ENCODE measurements at regions not wholly inside any gene's neighbourhood (a gene's known extent, or its start where the extent isn't known, plus 50 kb on each side); places are given as distances from the start of the nearest gene placed in this dataset.

- Histone ChIP-seq H4K91ac (ENCODE audit: low read length) (no peak overlapping the region), H2BK120ac (ENCODE audit: low read depth, low read length) (no peak overlapping the region), H3K4me3 (ENCODE audit: insufficient read depth in 1 of 2, low read depth in 1 of 2, low read length in 2 of 2) (peak overlapping the region in 1 of 2 experiments; percentile 52), H2BK15ac (ENCODE audit: low read depth, poor library complexity, severe bottlenecking) (no peak overlapping the region), H3K4me2 (ENCODE audit: low read length, poor library complexity, severe bottlenecking) (peak overlapping the region; percentile 50), H2BK5ac (ENCODE audit: low read depth, low read length, poor library complexity, severe bottlenecking) (no peak overlapping the region), H4K8ac (ENCODE audit: low read length) (no peak overlapping the region), H3K4ac (ENCODE audit: low read depth in 1 of 2, low read length in 2 of 2) (no peak overlapping the region), H3K14ac (ENCODE audit: low read length in 2 of 2) (no peak overlapping the region), H3K27me3 (ENCODE audit: control insufficient read depth in 1 of 2, insufficient read depth in 1 of 2, low read length in 2 of 2) (no peaks in the 10 kb centered on the region), H3K79me1 (replicated peaks; ENCODE audit: low read length, poor library complexity, severe bottlenecking) (no peaks in the 10 kb centered on the region), H3K9me3 (ENCODE audit: control insufficient read depth, low read length) (peaks cover 6% of the 10 kb centered on the region), H3K36me3 (ENCODE audit: control insufficient read depth in 1 of 2, insufficient read depth in 2 of 2, low read depth in 1 of 2, low read length in 2 of 2) (no peaks in the 10 kb centered on the region), H3K23ac (ENCODE audit: low read length in 2 of 2) (no peak overlapping the region), H2AK5ac (ENCODE audit: low read length, severe bottlenecking) (no peak overlapping the region), H2AFZ (ENCODE audit: low read depth, low read length) (no peak overlapping the region), H3K4me1 (ENCODE audit: control insufficient read depth, insufficient read depth, low read depth, low read length) (no peaks in the 10 kb centered on the region), H2BK12ac (ENCODE audit: low read length in 2 of 2) (no peak overlapping the region), H3K9ac (ENCODE audit: low read length) (peak overlapping the region; percentile 79), H3K27ac (ENCODE audit: low read length, poor library complexity, severe bottlenecking) (no peak overlapping the region), H3K18ac (ENCODE audit: low read depth in 1 of 2, low read length in 2 of 2) (no peak overlapping the region)
- DNase-seq: peak; percentile 58
- 78% methylated on average over 3 of the region's 6 CpGs for WGBS
Measured at GRCh38 chr9:31347082-31347617, 1037.3 kb upstream of the ACO1 start.

- no peak overlapping the region for H2BK15ac ChIP-seq (ENCODE audit: low read depth, poor library complexity, severe bottlenecking)
- H3K27me3 ChIP-seq (ENCODE audit: control insufficient read depth in 1 of 2, insufficient read depth in 1 of 2, low read length in 2 of 2): no peaks in the 10 kb centered on the region
- H3K4me1 ChIP-seq (ENCODE audit: control insufficient read depth, insufficient read depth, low read depth, low read length): no peaks in the 10 kb centered on the region
- no peaks in the 10 kb centered on the region for H3K36me3 ChIP-seq (ENCODE audit: control insufficient read depth in 1 of 2, insufficient read depth in 2 of 2, low read depth in 1 of 2, low read length in 2 of 2)
- H2BK5ac ChIP-seq (ENCODE audit: low read depth, low read length, poor library complexity, severe bottlenecking): no peak overlapping the region
- H2BK120ac ChIP-seq (ENCODE audit: low read depth, low read length): no peak overlapping the region
- no peak overlapping the region for H3K14ac ChIP-seq (ENCODE audit: low read length in 2 of 2)
- H3K4me3 ChIP-seq (ENCODE audit: insufficient read depth in 1 of 2, low read depth in 1 of 2, low read length in 2 of 2): no peak overlapping the region
- H2AFZ ChIP-seq (ENCODE audit: low read depth, low read length): no peak overlapping the region
- no peak for DNase-seq
- 92% methylated on average over 2 of the region's 5 CpGs for WGBS
- no peak overlapping the region for H3K18ac ChIP-seq (ENCODE audit: low read depth in 1 of 2, low read length in 2 of 2)
- no peak overlapping the region for H3K9ac ChIP-seq (ENCODE audit: low read length)
- H3K9me3 ChIP-seq (ENCODE audit: control insufficient read depth, low read length): no peaks in the 10 kb centered on the region
- H4K91ac ChIP-seq (ENCODE audit: low read length): no peak overlapping the region
- no peak overlapping the region for H3K23ac ChIP-seq (ENCODE audit: low read length in 2 of 2)
- no peak overlapping the region for H3K4me2 ChIP-seq (ENCODE audit: low read length, poor library complexity, severe bottlenecking)
- no peak overlapping the region for H4K8ac ChIP-seq (ENCODE audit: low read length)
- no peak overlapping the region for H3K27ac ChIP-seq (ENCODE audit: low read length, poor library complexity, severe bottlenecking)
- H2BK12ac ChIP-seq (ENCODE audit: low read length in 2 of 2): no peak overlapping the region
- H2AK5ac ChIP-seq (ENCODE audit: low read length, severe bottlenecking): no peak overlapping the region
- H3K79me1 ChIP-seq (replicated peaks; ENCODE audit: low read length, poor library complexity, severe bottlenecking): no peaks in the 10 kb centered on the region
- no peak overlapping the region for H3K4ac ChIP-seq (ENCODE audit: low read depth in 1 of 2, low read length in 2 of 2)
Measured at GRCh38 chr9:31355159-31355882, 1029.1 kb upstream of the ACO1 start.

GRCh38 chr9:31355965-31356364 is 1028.5 kb upstream of the ACO1 start:
- Histone ChIP-seq H3K4ac (ENCODE audit: low read depth in 1 of 2, low read length in 2 of 2) (no peak overlapping the region), H3K4me1 (ENCODE audit: control insufficient read depth, insufficient read depth, low read depth, low read length) (no peaks in the 10 kb centered on the region), H3K23ac (ENCODE audit: low read length in 2 of 2) (no peak overlapping the region), H2BK12ac (ENCODE audit: low read length in 2 of 2) (no peak overlapping the region), H2BK15ac (ENCODE audit: low read depth, poor library complexity, severe bottlenecking) (no peak overlapping the region), H4K8ac (ENCODE audit: low read length) (no peak overlapping the region), H3K18ac (ENCODE audit: low read depth in 1 of 2, low read length in 2 of 2) (no peak overlapping the region), H3K27ac (ENCODE audit: low read length, poor library complexity, severe bottlenecking) (no peak overlapping the region), H3K9me3 (ENCODE audit: control insufficient read depth, low read length) (no peaks in the 10 kb centered on the region), H3K4me2 (ENCODE audit: low read length, poor library complexity, severe bottlenecking) (no peak overlapping the region), H2AK5ac (ENCODE audit: low read length, severe bottlenecking) (no peak overlapping the region), H3K79me1 (replicated peaks; ENCODE audit: low read length, poor library complexity, severe bottlenecking) (no peaks in the 10 kb centered on the region), H3K4me3 (ENCODE audit: insufficient read depth in 1 of 2, low read depth in 1 of 2, low read length in 2 of 2) (no peak overlapping the region), H2BK5ac (ENCODE audit: low read depth, low read length, poor library complexity, severe bottlenecking) (no peak overlapping the region), H2BK120ac (ENCODE audit: low read depth, low read length) (no peak overlapping the region), H3K14ac (ENCODE audit: low read length in 2 of 2) (no peak overlapping the region), H2AFZ (ENCODE audit: low read depth, low read length) (no peak overlapping the region), H4K91ac (ENCODE audit: low read length) (no peak overlapping the region), H3K9ac (ENCODE audit: low read length) (no peak overlapping the region), H3K27me3 (ENCODE audit: control insufficient read depth in 1 of 2, insufficient read depth in 1 of 2, low read length in 2 of 2) (no peaks in the 10 kb centered on the region), H3K36me3 (ENCODE audit: control insufficient read depth in 1 of 2, insufficient read depth in 2 of 2, low read depth in 1 of 2, low read length in 2 of 2) (no peaks in the 10 kb centered on the region)
- no peak for DNase-seq

DNA sequence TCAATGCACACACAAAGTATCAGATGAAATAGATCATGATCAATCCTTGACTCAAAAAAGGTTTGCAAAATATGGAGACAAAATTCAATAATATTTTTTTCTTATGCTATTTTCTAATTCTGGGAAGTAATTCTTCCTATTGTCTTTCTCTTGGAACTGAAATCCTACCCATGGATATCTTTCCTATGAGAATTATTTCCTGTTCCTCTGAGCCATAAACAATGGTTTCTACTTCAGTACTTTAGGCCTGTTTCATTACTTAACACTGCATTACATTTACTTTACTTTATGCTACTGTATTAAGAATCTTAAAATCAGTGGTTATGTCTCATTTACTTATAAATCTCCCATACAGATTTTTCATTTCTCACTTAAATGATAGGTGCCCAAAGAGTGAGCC is 1025.4 kb upstream of the ACO1 start:
- no peak overlapping the region for H3K27ac ChIP-seq (ENCODE audit: low read length, poor library complexity, severe bottlenecking)
- H3K14ac ChIP-seq (ENCODE audit: low read length in 2 of 2): no peak overlapping the region
- H3K4me1 ChIP-seq (ENCODE audit: control insufficient read depth, insufficient read depth, low read depth, low read length): no peaks in the 10 kb centered on the region
- H3K4ac ChIP-seq (ENCODE audit: low read depth in 1 of 2, low read length in 2 of 2): no peak overlapping the region
- no peak overlapping the region for H3K4me3 ChIP-seq (ENCODE audit: insufficient read depth in 1 of 2, low read depth in 1 of 2, low read length in 2 of 2)
- H2BK12ac ChIP-seq (ENCODE audit: low read length in 2 of 2): no peak overlapping the region
- no peaks in the 10 kb centered on the region for H3K36me3 ChIP-seq (ENCODE audit: control insufficient read depth in 1 of 2, insufficient read depth in 2 of 2, low read depth in 1 of 2, low read length in 2 of 2)
- H3K4me2 ChIP-seq (ENCODE audit: low read length, poor library complexity, severe bottlenecking): no peak overlapping the region
- no peak overlapping the region for H4K91ac ChIP-seq (ENCODE audit: low read length)
- no peak overlapping the region for H2AFZ ChIP-seq (ENCODE audit: low read depth, low read length)
- no peak overlapping the region for H2BK5ac ChIP-seq (ENCODE audit: low read depth, low read length, poor library complexity, severe bottlenecking)
- no peak overlapping the region for H3K18ac ChIP-seq (ENCODE audit: low read depth in 1 of 2, low read length in 2 of 2)
- no peak for DNase-seq
- no peak overlapping the region for H2BK120ac ChIP-seq (ENCODE audit: low read depth, low read length)
- no peak overlapping the region for H3K23ac ChIP-seq (ENCODE audit: low read length in 2 of 2)
- no peaks in the 10 kb centered on the region for H3K27me3 ChIP-seq (ENCODE audit: control insufficient read depth in 1 of 2, insufficient read depth in 1 of 2, low read length in 2 of 2)
- H4K8ac ChIP-seq (ENCODE audit: low read length): no peak overlapping the region
- no peaks in the 10 kb centered on the region for H3K9me3 ChIP-seq (ENCODE audit: control insufficient read depth, low read length)
- H3K79me1 ChIP-seq (replicated peaks; ENCODE audit: low read length, poor library complexity, severe bottlenecking): no peaks in the 10 kb centered on the region
- no peak overlapping the region for H2AK5ac ChIP-seq (ENCODE audit: low read length, severe bottlenecking)
- H2BK15ac ChIP-seq (ENCODE audit: low read depth, poor library complexity, severe bottlenecking): no peak overlapping the region
- no peak overlapping the region for H3K9ac ChIP-seq (ENCODE audit: low read length)
